AG09309 (cell line): ENCODE measurements at regions not wholly inside any gene's neighbourhood (a gene's known extent, or its start where the extent isn't known, plus 50 kb on each side); places are given as distances from the start of the nearest gene placed in this dataset.
"Not testable (repeated sequence)": the region's sequence is repeated elsewhere in the genome, so short reads cannot be mapped to it uniquely, and the experiment has no call there.

Experiments
- DNase-seq: peaks from one replicate; pipeline ENCODE4 v3.0.0-alpha.2; 2010; ENCODE audit warnings: low read depth
- H3K4me3 ChIP-seq: 2 replicates; pipeline ENCODE4 v1.5.1; 2011; ENCODE audit warnings: mild to moderate bottlenecking, low read depth, low read length, moderate library complexity; ENCODE audit not compliant: control insufficient read depth
- TF ChIP-seq, protein P1 (sequence below): IDR thresholded peaks from 2 replicates; pipeline ENCODE4 v1.5.1; 2011; ENCODE audit warnings: mild to moderate bottlenecking, low read depth, low read length, inconsistent platforms; ENCODE audit not compliant: insufficient read depth, control insufficient read depth; ENCODE audit errors: missing control alignments

DNA sequence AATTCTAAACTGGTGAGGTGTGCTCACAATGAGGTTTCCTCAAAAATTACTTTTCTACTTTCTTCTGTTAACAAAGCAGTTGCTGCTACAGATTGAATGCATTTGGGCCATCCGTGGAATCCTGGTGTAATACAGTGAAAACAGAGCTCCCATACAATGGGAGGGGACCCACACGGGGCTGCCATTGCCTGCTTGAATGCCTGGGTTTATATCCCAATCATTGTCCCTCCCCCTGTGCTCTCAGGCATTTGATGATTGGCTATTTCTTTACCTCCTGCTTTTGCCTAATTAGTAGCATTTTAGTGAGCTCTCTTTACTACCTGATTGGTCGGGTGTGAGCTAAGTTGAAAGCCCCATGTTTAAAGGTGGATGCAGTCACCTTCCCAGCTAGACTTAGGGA lies 52.9 kb upstream of the CSF1 start:
- H3K4me3 ChIP-seq, DNase-seq: not testable (repeated sequence)

DNA sequence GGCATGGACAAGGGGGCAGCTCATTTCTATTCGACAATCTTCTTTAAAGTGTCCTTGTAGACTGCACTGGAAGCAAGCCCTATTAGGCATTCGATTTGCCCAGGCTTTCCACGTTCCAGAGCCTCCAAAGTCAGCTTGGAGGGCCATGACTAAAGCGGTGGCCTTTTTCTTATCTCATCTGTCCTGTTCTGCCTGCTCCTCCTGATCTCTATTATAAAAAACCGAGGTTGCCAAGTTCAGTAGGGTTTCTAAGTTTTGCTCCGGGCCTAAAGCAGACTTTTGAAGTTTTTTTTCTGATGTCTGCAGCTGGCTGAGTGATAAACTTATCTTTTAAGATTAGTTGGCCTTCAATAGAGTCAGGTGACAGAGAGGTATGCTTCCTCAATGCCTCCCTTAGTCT lies 54.7 kb upstream of the CSF1 start:
- H3K4me3 ChIP-seq, DNase-seq: not testable (repeated sequence)

DNA sequence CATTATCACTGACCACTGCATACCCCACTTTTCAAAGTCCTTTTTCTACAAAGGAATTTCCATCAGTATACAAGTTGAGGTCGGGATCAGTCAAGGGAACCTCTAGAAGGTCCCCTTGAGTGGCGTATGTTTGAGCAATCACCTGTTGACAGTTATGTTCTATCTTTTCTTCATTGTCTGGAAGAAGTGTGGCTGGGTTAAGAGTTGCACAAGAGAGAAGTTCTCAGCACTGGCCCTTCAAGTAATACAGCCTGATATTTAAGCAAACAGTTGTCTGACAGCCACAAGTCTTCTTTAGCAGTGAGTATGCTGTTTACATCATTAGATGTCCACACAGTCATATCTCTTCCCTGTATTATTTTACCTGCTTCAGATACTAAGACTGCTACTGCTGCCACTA lies 56.7 kb upstream of the CSF1 start:
- not testable (repeated sequence) for DNase-seq

DNA sequence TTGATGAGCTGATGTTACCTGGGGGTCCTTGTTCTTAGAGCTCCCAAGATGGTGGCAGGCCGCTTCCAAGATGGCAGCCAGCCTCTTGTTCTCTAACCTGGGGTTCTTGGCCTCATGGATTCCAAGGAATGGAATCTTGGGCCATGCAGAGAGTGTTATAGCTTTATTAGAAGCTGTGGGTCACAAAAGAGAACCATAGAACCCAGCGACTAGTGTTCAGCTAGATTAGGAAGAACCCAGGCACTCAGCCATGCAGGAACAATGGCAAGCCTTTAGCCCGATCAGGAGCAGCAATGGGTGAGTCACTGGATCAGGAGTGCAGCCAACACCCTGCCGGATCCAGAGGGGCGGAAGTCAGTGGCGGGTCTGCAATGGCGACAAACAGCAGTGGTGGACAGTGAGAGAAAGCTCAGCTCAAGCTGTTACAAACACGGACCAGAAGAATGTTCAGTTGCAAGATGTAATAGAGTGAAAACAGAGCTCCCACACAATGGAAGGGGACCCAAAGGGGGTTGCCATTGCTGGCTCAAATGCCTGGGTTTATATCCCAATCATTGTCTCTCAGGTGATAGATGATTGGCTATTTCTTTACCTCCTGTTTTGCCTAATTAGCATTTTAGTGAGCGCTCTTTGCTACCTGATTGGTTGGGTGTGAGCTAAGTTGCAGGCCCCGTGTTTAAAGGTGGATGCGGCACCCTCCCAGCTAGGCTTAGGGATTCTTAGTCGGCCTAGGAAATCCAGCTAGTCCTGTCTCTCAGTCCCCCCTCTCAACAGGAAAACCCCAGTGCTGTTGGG lies 58.2 kb upstream of the CSF1 start:
- H3K4me3 ChIP-seq = not testable (repeated sequence)

More for the DNA sequence above, 56.7 kb upstream of the CSF1 start:
- not testable (repeated sequence) for H3K4me3 ChIP-seq

DNA sequence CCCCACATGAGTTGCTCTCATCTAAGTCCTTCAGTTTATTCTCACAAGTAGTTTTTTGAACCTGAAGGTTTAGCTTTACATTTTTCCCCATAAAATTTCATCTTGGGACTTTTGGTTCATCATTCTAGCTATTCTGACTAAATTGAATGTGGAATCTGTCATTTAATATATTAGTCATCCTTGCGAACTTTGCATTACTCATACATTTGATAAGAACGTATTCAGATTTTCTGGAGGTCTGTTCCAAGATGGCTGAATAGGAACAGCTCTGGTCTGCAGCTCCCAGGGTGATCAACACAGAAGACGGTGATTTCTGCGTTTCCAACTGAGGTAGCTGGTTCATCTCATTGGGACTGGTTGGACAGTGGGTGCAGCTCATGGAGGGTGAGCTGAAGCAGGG lies 59.8 kb upstream of the CSF1 start:
- no peak for DNase-seq
- TF ChIP-seq, protein P1, sequence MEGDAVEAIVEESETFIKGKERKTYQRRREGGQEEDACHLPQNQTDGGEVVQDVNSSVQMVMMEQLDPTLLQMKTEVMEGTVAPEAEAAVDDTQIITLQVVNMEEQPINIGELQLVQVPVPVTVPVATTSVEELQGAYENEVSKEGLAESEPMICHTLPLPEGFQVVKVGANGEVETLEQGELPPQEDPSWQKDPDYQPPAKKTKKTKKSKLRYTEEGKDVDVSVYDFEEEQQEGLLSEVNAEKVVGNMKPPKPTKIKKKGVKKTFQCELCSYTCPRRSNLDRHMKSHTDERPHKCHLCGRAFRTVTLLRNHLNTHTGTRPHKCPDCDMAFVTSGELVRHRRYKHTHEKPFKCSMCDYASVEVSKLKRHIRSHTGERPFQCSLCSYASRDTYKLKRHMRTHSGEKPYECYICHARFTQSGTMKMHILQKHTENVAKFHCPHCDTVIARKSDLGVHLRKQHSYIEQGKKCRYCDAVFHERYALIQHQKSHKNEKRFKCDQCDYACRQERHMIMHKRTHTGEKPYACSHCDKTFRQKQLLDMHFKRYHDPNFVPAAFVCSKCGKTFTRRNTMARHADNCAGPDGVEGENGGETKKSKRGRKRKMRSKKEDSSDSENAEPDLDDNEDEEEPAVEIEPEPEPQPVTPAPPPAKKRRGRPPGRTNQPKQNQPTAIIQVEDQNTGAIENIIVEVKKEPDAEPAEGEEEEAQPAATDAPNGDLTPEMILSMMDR = no peak
- H3K4me3 ChIP-seq = no peak overlapping the region

More for the DNA sequence above, 58.2 kb upstream of the CSF1 start:
- not testable (repeated sequence) for DNase-seq

DNA sequence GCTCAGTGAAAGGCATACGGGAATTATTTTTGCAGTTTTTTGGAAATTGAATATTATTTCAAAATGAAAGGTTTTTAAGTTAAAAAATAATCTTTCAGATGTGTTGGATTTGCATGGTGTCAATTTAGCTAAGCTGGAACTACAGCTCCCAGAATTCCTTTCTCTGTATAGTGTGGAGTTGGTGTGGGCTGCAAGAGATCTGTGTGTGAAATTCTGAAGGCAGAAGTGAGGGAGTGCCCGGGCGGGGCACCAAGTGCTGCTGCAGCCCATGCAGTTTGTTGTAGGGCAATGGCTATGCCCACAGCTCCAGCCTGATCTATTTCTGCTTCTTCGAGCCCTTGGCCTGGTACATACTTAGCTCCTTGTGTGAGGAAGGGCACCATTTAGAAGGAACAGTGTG lies 60.5 kb upstream of the CSF1 start:
- no peak overlapping the region for H3K4me3 ChIP-seq
- TF ChIP-seq, protein P1 = no peak
- no peak for DNase-seq

DNA sequence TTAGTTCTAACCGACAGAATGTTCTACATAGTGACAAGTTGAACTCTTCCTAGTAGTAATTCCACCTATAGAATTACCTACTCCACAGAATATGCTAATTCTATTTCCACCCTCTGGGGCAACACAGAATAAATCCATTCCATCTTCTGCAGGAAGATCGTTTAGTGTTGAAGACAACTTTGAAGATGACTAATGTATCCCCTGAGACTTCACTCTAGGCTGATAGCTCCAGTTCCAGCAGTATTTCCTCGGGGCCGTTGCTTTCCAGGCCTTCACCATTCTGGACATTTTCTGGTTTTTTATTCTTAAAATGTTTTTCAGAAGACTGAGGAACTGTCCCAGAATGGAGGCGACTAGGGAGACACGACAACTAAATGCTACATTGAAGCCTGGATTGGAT lies 61.0 kb upstream of the CSF1 start:
- TF ChIP-seq, protein P1 = no peak
- H3K4me3 ChIP-seq = no peak overlapping the region
- no peak for DNase-seq

DNA sequence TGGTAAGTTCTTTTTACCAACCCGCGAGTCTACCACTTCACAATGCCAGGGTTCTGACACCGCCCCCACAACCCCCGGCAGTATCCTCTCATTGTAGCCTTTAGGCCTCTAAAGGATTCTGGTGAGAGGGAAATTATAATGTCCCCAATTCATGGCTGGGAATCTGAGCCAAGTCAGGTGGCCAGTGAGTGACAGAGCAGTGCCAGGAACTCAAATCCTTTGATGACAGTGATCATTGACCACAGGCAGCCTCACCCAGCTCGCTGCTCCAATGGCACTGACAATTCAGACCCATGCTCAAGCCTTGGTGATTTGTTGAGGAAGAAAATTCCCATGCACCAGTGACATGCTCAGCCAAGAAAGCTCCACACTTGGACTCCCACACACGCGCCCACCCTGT lies 63.4 kb upstream of the CSF1 start:
- no peak overlapping the region for H3K4me3 ChIP-seq
- TF ChIP-seq, protein P1 = no peak
- DNase-seq = no peak

DNA sequence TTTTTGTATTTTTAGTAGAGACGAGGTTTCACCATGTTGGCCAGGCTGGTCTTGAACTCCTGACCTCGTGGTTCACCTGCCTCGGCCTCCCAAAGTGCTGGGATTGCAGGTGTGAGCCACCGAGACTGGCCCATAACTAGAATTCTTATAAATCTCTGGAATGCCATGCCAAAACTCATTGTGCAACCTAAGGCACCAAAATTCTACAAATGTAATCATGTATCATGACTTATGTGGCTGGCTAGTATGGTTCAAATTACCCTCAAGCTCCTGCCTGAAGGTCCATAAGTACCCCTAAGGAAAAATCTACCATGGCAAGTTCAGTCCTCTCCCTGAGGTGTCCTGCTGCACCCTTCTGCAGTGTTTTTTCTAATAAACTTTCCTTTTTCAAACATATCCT lies 63.8 kb upstream of the CSF1 start:
- TF ChIP-seq, protein P1 = no peak
- DNase-seq = no peak
- H3K4me3 ChIP-seq = no peak overlapping the region
